HepG2 (cell line): ENCODE measurements at regions not wholly inside any gene's neighbourhood (a gene's known extent, or its start where the extent isn't known, plus 50 kb on each side); places are given as distances from the start of the nearest gene placed in this dataset.
A peak's percentile ranks its signal among the peaks of the same experiment; 100 is the strongest.

Source experiments
- ATAC-seq: fragments of 200-7000 bp; cut with Tn5 transposase; 3 replicates; pipeline ENCODE4 v1.9.1; 2020; ENCODE audit warnings: mild to moderate bottlenecking, moderate library complexity
- BruUV-seq: library from RNA; stranded (reverse); fragments of 400-500 nt; replicated peaks from 2 replicates; lab custom pipeline; 2021; lab: Mats Ljungman, UMichigan
- CTCF ChIA-PET: fragments of 300-600 bp; formaldehyde crosslinking; extraction: SDS; loops from one replicate; lab custom pipeline; 2021; ENCODE audit warnings: low total read pairs, inconsistent platforms, low intra/inter-chr PET ratio; lab: Yijun Ruan, JAX
- POLR2A ChIA-PET: fragments of 350-600 bp; sonication (Branson Sonifier 250); formaldehyde crosslinking; loops from one replicate; lab custom pipeline; 2020; ENCODE audit warnings: antibody characterized with exemption, inconsistent platforms; lab: Yijun Ruan, JAX
- DNase-seq: peaks from one replicate; pipeline ENCODE4 v3.0.0-alpha.2; 2015; ENCODE audit warnings: low spot score
- FAIRE-seq: peaks from 3 replicates; lab custom pipeline; 2011; peaks lifted over from hg19 to GRCh38; lab: Jason Lieb, UNC
- H2AFZ ChIP-seq: one replicate; pipeline ENCODE4 v1.6.1; 2011; ENCODE audit warnings: low read length, inconsistent platforms
- H3K27ac ChIP-seq: fragments of 300-600 bp; 3 replicates; pipeline ENCODE4 v1.8.0; 2011; ENCODE audit warnings: mixed run types, mild to moderate bottlenecking, mixed read lengths, low read length, inconsistent platforms; ENCODE audit not compliant: insufficient read depth; ENCODE audit errors: extremely low read length
- H3K27me3 ChIP-seq, 2 experiments: fragments of 200-600 bp in 1 of 2; 2 replicates in 1 of 2; 3 replicates in 1 of 2; pipeline versions ENCODE4 v1.6.0 to v1.8.0; 2011; ENCODE audit warnings: low read length in 2 of 2, mild to moderate bottlenecking in 2 of 2, moderate library complexity in 2 of 2, inconsistent platforms in 1 of 2; ENCODE audit not compliant: insufficient read depth in 2 of 2, control insufficient read depth in 1 of 2
- H3K36me3 ChIP-seq, 2 experiments: fragments of 200-600 bp in 1 of 2; replicated peaks in 1 of 2; 2 replicates in 1 of 2; 3 replicates in 1 of 2; pipeline versions ENCODE4 v1.5.1 to v1.8.0; 2011; ENCODE audit warnings: low read length in 2 of 2, inconsistent platforms in 1 of 2; ENCODE audit not compliant: insufficient read depth in 2 of 2, control insufficient read depth in 1 of 2
- H3K4me1 ChIP-seq: 2 replicates; pipeline ENCODE4 v1.5.1; 2012; ENCODE audit warnings: low read length, inconsistent platforms; ENCODE audit not compliant: insufficient read depth
- H3K4me2 ChIP-seq: 2 replicates; pipeline ENCODE4 v1.6.0; 2011; ENCODE audit warnings: low read depth, low read length, inconsistent platforms
- H3K4me3 ChIP-seq, 3 experiments: fragments of 200-600 bp in 1 of 3; sonication (generic), shearing (Covaris generic) in 1 of 3; replicated peaks in 1 of 3; 2 replicates each; pipeline ENCODE4 v1.5.1; 2011 to 2016; ENCODE audit warnings: low read length in 3 of 3, inconsistent platforms in 2 of 3, low read depth in 2 of 3, mild to moderate bottlenecking in 2 of 3, control low read depth in 1 of 3, mixed read lengths in 1 of 3; ENCODE audit not compliant: insufficient read depth in 1 of 3
- H3K79me2 ChIP-seq: one replicate; pipeline ENCODE4 v1.6.1; 2011; ENCODE audit warnings: low read length, inconsistent platforms; ENCODE audit not compliant: insufficient read depth
- H3K9ac ChIP-seq: 2 replicates; pipeline ENCODE4 v1.6.0; 2011; ENCODE audit warnings: mild to moderate bottlenecking, low read depth, low read length, inconsistent platforms; ENCODE audit not compliant: insufficient read depth
- H3K9me3 ChIP-seq: 2 replicates; pipeline ENCODE4 v1.5.1; 2012; ENCODE audit warnings: mild to moderate bottlenecking, low read length
- H4K20me1 ChIP-seq: 2 replicates; pipeline ENCODE4 v1.6.0; 2011; ENCODE audit warnings: inconsistent platforms, mild to moderate bottlenecking, low read length, moderate library complexity; ENCODE audit not compliant: insufficient read depth
- MAFF ChIP-seq: IDR thresholded peaks from 2 replicates; pipeline ENCODE4 v1.6.1; 2011; ENCODE audit warnings: low read depth, low read length, improper control_type of control experiment
- RFXAP ChIP-seq: sonication (generic); formaldehyde crosslinking; IDR thresholded peaks from 2 replicates; pipeline ENCODE4 v1.4.0; 2020; ENCODE audit warnings: missing genetic modification reagents, borderline replicate concordance
- SAFB2 ChIP-seq: sonication (generic); formaldehyde crosslinking; IDR thresholded peaks from 2 replicates; pipeline ENCODE4 v1.5.1; 2020; ENCODE audit warnings: missing genetic modification reagents, low read depth, mild to moderate bottlenecking, borderline replicate concordance
- ZNF318 ChIP-seq: sonication (generic); formaldehyde crosslinking; IDR thresholded peaks from 2 replicates; pipeline ENCODE4 v1.4.0; 2020; ENCODE audit warnings: mild to moderate bottlenecking, missing genetic modification reagents
- ZNF34 ChIP-seq: sonication (generic); formaldehyde crosslinking; IDR thresholded peaks from 2 replicates; pipeline ENCODE4 v1.4.0; 2020; ENCODE audit warnings: mild to moderate bottlenecking, missing genetic modification reagents, borderline replicate concordance
- ZNF782 ChIP-seq: sonication (generic); formaldehyde crosslinking; IDR thresholded peaks from 2 replicates; pipeline ENCODE4 v1.4.0; 2020; ENCODE audit warnings: missing genetic modification reagents, mild to moderate bottlenecking, borderline replicate concordance
- WGBS: methylation state at CpG from one replicate; pipeline ENCODE4 v1.1.6; 2017; ENCODE audit warnings: low lambda C conversion rate; 5-methylcytosine and 5-hydroxymethylcytosine counted together
- in situ Hi-C: cut with HindIII; loops from 2 replicates; pipeline ENCODE4 v1.10.0; 2017; ENCODE audit warnings: low pct_unique_long_range_greater_than_20kb; ENCODE audit not compliant: extremely low pct_ligation_motif_present
- intact Hi-C: fragments of 100-400 bp; cut with micrococcal nuclease; formaldehyde crosslinking; loops from one replicate; pipeline ENCODE4 v1.10.0; 2022; ENCODE audit not compliant: unreplicated experiment
- TF ChIP-seq, protein P1 (sequence below): sonication (generic); formaldehyde crosslinking; IDR thresholded peaks from 2 replicates; pipeline ENCODE4 v1.4.0; 2020; ENCODE audit warnings: mild to moderate bottlenecking, missing genetic modification reagents
- TF ChIP-seq, protein P2 (sequence below), 2 experiments: sonication (generic) in 1 of 2; formaldehyde crosslinking in 1 of 2; IDR thresholded peaks; 2 replicates each; pipeline versions ENCODE4 v1.4.0 to v1.6.1; 2016 to 2020; ENCODE audit warnings: borderline replicate concordance in 1 of 2, low read depth in 1 of 2, mild to moderate bottlenecking in 1 of 2, missing genetic modification reagents in 1 of 2

GRCh38 chr1:17933971-17934370 is 173.6 kb upstream of the IGSF21 start (continued):
- no peak for TF ChIP-seq ZNF782 (CRISPR knock-in tag)
- no peak for TF ChIP-seq RFXAP (CRISPR knock-in tag)
- TF ChIP-seq ZNF34 (CRISPR knock-in tag): no peak

GRCh38 chr1:17935230-17935629 is 172.4 kb upstream of the IGSF21 start:
- 1% methylated on average over 6 of the region's 6 CpGs for WGBS
- Histone ChIP-seq H3K36me3 (no peaks in the 10 kb centered on the region), H3K27me3 (no peaks in the 10 kb centered on the region), H3K4me1 (peaks cover 7% of the 10 kb centered on the region; the same call in 1 of the 2 replicates), H2AFZ (no peak overlapping the region), H3K9ac (no peak overlapping the region), H3K79me2 (no peaks in the 10 kb centered on the region), H3K4me2 (no peak overlapping the region), H4K20me1 (no peaks in the 10 kb centered on the region), H3K4me3 (no peak overlapping the region), H3K9me3 (no peaks in the 10 kb centered on the region), H3K27ac (no peak overlapping the region)
- no peak; the same call in 1 of the 3 replicates for ATAC-seq
- no peak for FAIRE-seq
- intact Hi-C loops: no loop called here
- in situ Hi-C loops: no loop called here
- ChIA-PET POLR2A (no interaction called here), CTCF (no interaction called here)
- DNase-seq: peak; percentile 16
- BruUV-seq: no TSS peak
- TF ChIP-seq ZNF318 (CRISPR knock-in tag) (no peak), MAFF (0 out of 2 replicates have a peak, but pooled peaks have one; percentile 27), SAFB2 (no peak)
- TF ChIP-seq, protein P1, sequence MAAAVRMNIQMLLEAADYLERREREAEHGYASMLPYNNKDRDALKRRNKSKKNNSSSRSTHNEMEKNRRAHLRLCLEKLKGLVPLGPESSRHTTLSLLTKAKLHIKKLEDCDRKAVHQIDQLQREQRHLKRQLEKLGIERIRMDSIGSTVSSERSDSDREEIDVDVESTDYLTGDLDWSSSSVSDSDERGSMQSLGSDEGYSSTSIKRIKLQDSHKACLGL (CRISPR knock-in tag): no peak
- TF ChIP-seq, protein P2, sequence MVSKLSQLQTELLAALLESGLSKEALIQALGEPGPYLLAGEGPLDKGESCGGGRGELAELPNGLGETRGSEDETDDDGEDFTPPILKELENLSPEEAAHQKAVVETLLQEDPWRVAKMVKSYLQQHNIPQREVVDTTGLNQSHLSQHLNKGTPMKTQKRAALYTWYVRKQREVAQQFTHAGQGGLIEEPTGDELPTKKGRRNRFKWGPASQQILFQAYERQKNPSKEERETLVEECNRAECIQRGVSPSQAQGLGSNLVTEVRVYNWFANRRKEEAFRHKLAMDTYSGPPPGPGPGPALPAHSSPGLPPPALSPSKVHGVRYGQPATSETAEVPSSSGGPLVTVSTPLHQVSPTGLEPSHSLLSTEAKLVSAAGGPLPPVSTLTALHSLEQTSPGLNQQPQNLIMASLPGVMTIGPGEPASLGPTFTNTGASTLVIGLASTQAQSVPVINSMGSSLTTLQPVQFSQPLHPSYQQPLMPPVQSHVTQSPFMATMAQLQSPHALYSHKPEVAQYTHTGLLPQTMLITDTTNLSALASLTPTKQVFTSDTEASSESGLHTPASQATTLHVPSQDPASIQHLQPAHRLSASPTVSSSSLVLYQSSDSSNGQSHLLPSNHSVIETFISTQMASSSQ (IDR thresholded peaks at IDR 0.05; ENCODE audit: low read depth): 0 out of 2 replicates have a peak, but pooled peaks have one; percentile 52
- TF ChIP-seq, protein P2 (CRISPR knock-in tag; IDR thresholded peaks at IDR 0.05; ENCODE audit: borderline replicate concordance): no peak
